GM18507 (cell line): ENCODE measurements at regions not wholly inside any gene's neighbourhood (a gene's known extent, or its start where the extent isn't known, plus 50 kb on each side); places are given as distances from the start of the nearest gene placed in this dataset.

Experiments
- DNase-seq: peaks from one replicate; pipeline ENCODE4 v3.0.0; 2011; ENCODE audit warnings: low read depth; ENCODE audit not compliant: insufficient read length; ENCODE audit errors: extremely low spot score
- FAIRE-seq: peaks from 2 replicates; lab custom pipeline; 2011; peaks lifted over from hg19 to GRCh38; lab: Jason Lieb, UNC

- DNase-seq, result no peak
- no peak for FAIRE-seq
Observed at GRCh38 chr2:234672498-234673150, 175.7 kb upstream of the ARL4C start.

GRCh38 chr2:234671716-234672115 is 174.8 kb upstream of the ARL4C start:
- no peak for FAIRE-seq
- no peak for DNase-seq

DNA sequence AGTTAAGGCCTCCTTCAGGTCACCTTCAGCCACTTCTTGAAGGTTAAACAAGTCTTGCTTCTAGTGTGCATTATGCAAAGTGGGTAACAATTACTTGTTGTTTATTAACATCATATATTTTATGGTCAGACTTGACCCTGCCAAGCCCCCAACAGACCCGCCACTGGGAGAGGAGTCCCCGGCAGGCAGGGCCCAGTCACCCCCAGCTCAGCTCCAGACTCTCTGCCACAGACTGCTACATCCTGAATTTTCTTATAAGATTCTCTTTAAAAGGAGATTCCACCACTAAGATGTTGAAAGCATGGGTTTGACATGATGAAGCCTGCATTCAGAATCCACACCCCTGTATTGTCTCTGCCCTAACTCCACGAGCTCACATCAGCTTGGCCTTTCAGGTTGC is 174.3 kb upstream of the ARL4C start:
- FAIRE-seq, result no peak
- DNase-seq, result no peak

- no peak for DNase-seq
- FAIRE-seq, result no peak
Observed at GRCh38 chr2:234670806-234671205, 173.9 kb upstream of the ARL4C start.

GRCh38 chr2:234670052-234670451 is 173.2 kb upstream of the ARL4C start:
- FAIRE-seq (no peak), DNase-seq (no peak)

DNA sequence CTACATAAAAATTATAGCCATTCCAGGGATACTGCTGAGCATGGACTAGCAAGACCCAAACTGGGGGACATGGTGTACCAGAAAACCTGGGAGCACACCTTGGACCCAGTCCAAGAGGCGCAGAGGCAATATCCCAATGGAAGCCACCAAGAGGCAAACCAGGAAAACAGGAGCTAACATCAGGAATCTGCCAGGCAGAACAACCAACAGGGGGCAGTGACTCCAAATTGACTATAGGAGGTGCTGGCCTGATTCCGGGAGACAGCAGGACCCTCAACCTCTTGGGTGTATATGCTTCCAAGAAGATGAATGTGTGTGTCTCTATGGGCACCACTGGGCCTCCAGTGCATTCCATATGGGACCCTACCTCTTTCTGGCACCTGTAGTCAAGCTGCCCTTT is 172.7 kb upstream of the ARL4C start:
- no peak for FAIRE-seq
- DNase-seq, result no peak

DNA sequence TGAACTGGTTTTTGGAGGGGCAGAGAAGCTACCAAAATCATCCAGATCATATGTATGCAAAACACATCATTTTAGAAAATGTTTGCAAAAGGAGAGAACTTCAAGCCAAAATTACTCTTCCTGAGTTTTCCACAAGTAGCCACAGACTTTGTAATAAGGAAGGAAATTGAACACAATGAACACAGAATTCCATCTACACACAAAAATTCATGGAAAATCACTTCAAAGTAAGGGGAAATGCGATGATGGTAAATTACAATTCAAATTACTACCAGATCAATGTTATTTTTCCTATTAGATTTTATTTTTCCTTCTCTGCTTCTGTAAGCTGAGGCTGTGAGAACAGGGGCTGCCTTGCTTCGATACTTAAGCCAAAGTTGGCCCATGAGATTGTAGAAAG is 172.1 kb upstream of the ARL4C start:
- DNase-seq (no peak), FAIRE-seq (no peak)

GRCh38 chr2:234666911-234667310 is 170.0 kb upstream of the ARL4C start:
- no peak for DNase-seq

DNA sequence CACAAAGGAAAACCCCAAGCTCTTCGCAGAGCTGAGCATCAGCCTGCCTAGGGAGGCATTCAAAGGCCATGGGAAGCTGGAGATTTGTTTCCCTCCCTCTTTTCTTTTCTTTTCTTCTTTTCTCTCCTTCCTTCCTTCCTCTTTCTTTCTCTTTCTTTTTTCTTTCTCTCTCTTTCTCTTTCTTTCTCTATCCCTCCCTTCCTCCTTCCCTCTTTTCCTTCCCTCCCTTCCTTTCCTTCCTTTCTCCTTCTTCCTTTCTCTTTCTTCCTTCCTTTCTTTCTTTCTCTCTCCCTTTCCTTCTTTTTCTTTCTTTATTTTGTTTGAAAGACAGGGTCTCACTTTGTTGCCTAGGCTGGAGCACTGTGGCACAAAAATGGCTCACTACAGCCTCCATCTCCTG is 168.4 kb upstream of the ARL4C start:
- FAIRE-seq, result no peak

More at GRCh38 chr2:234666911-234667310, 170.0 kb upstream of the ARL4C start:
- FAIRE-seq, result no peak

DNA sequence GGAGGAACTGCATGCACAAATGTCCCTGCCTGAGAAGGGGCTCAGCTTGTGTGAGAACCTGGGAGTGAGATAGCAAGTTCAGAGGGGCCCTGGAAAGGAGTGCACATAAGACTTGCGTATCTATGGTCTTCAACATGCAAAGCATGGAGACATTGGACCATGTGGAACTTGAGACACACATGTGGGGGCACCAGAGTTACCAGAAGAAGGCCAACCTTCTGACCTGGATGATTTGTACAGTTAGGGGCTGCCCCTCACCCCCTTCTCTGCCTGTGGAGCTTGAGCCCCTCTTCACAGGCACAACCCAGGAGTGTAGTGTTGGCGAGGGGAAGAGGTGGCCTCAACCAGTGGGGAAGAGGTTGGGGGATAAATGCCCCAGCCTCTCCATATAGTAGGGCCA is 165.0 kb upstream of the ARL4C start:
- DNase-seq (no peak), FAIRE-seq (no peak)

More for the DNA sequence above, 168.4 kb upstream of the ARL4C start:
- no peak for DNase-seq

DNA sequence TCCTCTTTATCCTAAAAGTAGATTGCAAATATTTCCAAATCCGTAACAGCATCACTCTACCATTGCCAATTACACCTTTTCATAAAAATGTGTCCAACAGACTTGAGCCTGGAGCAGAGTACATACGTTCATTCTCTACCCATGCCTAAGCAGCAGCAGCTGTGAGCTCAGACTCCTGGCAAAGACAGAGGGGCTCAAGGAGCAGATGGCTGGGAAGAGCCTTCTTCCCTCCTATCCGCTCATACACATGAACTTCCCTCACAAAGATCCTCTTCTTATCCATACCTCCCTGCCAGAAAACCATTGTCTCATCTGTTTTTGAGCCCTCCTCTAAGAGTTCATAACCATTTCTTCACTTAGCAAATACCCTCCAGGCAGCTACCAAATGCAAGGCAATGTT is 164.3 kb upstream of the ARL4C start:
- FAIRE-seq, result no peak
- DNase-seq, result no peak

DNA sequence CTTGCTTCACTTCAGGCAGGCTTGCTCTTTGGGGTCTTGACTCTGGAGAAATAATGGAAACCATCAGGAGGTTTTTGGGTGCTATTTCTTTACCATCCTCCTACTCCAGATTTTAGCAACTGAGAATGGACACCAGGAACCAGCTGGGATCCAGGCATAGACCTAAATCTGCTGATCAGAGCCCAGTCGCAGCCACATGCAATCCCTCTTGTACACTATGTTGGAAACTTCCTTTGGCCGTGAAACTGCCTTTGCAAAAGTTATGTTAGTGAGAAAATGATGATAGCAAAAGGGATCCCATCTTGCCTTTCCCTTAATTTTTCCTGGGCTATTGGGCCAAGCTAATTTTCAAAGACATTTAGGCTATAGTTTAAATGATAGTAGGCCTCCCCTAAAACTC is 158.8 kb upstream of the ARL4C start:
- FAIRE-seq (no peak), DNase-seq (no peak)

DNA sequence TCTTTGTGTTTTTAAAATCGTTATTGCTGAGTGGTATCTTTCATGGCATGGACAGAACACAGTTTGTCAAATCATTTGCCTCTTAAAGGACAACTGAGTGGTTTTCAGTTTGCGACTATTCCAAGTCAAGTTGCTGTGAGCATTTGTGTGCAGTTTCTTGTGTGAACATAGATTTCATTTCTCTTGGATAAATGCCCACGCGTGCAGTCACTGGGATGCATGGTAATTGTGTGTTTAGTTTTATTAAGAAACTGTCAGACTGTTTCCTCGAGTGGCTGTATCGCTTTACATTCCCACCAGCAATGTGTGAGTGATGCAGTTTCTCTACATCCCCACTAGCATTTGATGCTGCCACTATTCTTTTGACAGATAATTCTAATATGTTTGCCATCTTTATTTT is 154.0 kb upstream of the ARL4C start:
- FAIRE-seq, result no peak
- no peak for DNase-seq

GRCh38 chr2:234649951-234650350 is 153.1 kb upstream of the ARL4C start:
- no peak for FAIRE-seq
- no peak for DNase-seq

- no peak for FAIRE-seq
- DNase-seq, result no peak
Observed at GRCh38 chr2:234643407-234643806, 146.5 kb upstream of the ARL4C start.

- FAIRE-seq (no peak), DNase-seq (no peak)
Observed at GRCh38 chr2:234641086-234641485, 144.2 kb upstream of the ARL4C start.

DNA sequence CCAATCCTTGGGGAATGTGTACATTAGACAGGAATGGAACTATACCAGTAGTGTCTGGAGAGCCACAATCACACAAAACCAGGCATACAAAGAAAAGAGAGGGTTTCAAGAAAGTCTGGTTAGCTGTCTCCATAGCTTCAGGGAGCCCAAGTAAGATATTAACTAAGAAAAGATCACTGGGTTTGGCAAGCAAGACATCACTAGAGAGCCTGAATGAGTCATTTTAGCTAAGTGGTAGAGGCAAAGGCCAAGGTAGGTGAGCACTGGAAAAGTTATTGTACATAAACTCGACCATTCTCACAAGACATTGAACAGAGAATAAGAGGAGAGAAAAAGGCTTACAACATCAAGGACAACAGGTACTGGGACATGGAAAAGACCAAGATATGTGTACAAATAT is 143.8 kb upstream of the ARL4C start:
- DNase-seq (no peak), FAIRE-seq (no peak)

GRCh38 chr2:234638966-234639365 is 142.1 kb upstream of the ARL4C start:
- FAIRE-seq (no peak), DNase-seq (no peak)

DNA sequence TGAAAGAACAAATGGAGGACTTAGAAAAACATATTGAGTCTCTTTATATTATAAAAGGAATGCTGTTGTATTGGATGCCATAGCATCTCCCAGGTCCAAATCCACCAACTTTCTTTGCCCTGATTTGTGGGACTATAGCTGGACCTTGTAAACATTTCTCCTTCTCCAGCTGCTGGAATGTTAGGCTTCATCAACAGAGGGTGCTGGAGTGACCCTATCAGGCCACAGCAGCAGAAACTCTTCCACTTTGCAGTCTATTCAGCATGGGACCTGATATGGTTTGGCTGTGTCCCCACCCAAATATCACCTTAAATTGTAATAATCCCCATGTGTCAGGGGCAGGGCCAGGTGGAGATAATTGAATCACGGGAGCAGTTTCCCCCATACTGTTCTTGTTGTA is 138.4 kb upstream of the ARL4C start:
- FAIRE-seq, result no peak
- DNase-seq, result no peak

DNA sequence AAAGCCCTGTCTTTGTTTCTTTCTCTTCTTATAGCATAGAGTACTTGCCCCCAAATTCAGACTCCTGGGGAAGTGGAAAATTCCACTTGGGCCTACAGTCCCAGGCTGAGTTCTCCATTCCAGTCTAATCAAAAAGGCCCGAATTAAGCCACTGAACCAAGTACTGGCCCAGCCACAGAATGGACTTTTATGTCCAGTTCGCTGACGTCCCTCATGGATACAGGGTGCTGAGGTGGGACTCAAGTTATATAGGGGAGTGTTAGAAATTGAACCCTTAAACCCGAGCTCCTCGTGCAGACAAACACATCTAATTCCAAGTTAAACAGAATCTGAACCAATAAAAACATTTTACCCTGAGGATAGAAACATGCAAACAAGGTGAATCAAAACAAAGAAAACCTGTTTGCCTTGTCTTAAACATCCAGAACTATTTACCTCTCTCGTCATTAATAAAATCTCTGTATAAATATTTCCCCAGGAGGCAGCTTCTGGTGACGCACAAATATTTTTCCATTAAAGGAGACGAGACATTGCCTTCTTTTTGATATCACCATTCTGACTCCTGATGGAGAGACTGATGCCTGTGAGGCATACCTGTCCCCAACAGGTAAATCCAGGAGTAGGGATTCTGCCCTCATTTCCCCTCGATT is 136.8 kb upstream of the ARL4C start:
- DNase-seq, result no peak
- FAIRE-seq, result no peak

DNA sequence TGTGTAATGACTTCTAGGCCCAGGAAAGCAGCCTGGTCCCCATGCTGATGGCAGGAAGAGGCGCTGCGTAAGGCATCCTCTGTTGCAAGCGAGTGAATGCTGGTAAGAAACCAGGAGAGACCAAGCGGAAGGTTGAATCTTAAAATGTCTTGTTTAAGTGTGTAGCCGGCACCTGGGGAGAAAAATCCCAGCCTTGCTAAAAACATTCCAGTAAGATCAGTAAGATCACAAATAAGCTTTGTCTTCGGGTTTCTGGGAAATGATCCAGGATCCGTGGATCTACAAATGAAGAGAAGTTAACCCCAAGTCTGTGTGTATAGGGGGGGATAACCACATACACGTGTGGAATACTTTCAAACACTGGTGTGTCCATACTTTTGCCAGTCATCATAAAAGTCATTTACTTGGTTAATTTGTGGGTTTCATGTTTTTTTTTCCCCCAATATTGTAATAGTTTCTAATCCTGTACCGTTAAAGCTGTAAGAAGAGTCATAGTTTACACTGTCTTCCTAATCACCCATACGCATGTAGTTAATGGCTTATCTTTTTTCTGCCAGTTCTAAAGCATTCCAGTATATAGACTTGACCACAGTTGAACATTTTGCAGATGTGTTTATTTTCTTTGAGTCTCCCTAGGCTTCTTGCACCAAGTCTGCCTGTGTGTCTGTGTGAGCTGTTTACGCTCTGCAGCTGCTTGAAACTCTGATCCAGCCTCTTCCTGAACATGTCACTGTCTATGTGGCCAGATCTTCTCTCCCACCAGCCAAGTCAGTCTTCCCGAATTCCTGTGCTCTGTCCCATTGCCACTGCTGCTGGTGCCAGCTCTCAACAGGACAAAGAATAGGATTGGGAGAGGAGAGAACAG is 135.9 kb upstream of the ARL4C start:
- DNase-seq (no peak), FAIRE-seq (no peak)
